ENCODE measurements at regions not wholly inside any gene's neighbourhood (a gene's known extent, or its start where the extent isn't known, plus 50 kb on each side); places are given as distances from the start of the nearest gene placed in this dataset.

- H3K36me3 ChIP-seq = no peaks in the 10 kb centered on the region
- intact Hi-C loops (cut with DNase I) = no loop called here
- H3K4me1 ChIP-seq = no peaks in the 10 kb centered on the region
- H3K4me3 ChIP-seq = no peak overlapping the region
- ATAC-seq (no peak), DNase-seq (no peak)
- no peak for TF ChIP-seq CTCF (IDR thresholded peaks at IDR 0.05)
- H3K27ac ChIP-seq = no peak overlapping the region
- peaks cover 0 to 4% of the 10 kb centered on the region in 2 donors for H3K9me3 ChIP-seq
- H3K27me3 ChIP-seq = no peaks in the 10 kb centered on the region
Measured at GRCh38 chr2:51859260-51859659, 827.3 kb upstream of the NRXN1 start.

GRCh38 chr2:51855683-51856082, 823.8 kb upstream of the NRXN1 start:
- peaks cover 0 to 9% of the 10 kb centered on the region in 2 donors for H3K9me3 ChIP-seq
- ATAC-seq = no peak
- intact Hi-C loops (cut with DNase I) = no loop called here
- no peak for DNase-seq
- no peak overlapping the region for H3K4me3 ChIP-seq
- no peaks in the 10 kb centered on the region for H3K27me3 ChIP-seq
- no peak for TF ChIP-seq CTCF (IDR thresholded peaks at IDR 0.05)
- H3K27ac ChIP-seq = no peak overlapping the region
- H3K4me1 ChIP-seq = no peaks in the 10 kb centered on the region
- no peaks in the 10 kb centered on the region for H3K36me3 ChIP-seq

GRCh38 chr2:51846796-51847195, 814.9 kb upstream of the NRXN1 start:
- H3K4me1 ChIP-seq = no peaks in the 10 kb centered on the region
- H3K36me3 ChIP-seq = no peaks in the 10 kb centered on the region
- peaks cover 0 to 12% of the 10 kb centered on the region in 2 donors for H3K9me3 ChIP-seq
- H3K27me3 ChIP-seq = no peaks in the 10 kb centered on the region
- no peak for TF ChIP-seq CTCF (IDR thresholded peaks at IDR 0.05)
- intact Hi-C loops (cut with DNase I) = no loop called here
- no peak for ATAC-seq
- no peak overlapping the region for H3K4me3 ChIP-seq
- DNase-seq = no peak
- H3K27ac ChIP-seq = no peak overlapping the region

DNA sequence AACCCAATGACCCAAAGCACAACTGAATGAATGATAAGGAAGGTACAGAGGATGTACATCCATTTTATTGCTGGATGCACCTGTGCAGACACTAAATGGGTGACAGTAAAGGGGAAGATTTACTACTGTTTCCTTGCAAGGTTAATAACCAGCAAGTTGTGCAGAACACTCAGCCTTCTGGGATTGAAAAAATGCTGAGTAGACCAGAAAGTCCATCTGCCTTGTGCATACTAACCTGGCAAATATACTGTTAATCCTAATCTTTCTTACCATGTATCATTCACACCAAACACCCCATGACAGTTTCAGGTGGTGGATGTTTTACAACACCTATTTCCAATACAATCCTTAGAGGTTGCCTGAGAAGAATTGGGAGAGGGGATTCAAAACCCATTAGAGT, 814.1 kb upstream of the NRXN1 start:
- intact Hi-C loops (cut with DNase I) = no loop called here
- Histone ChIP-seq H3K9me3 (peaks cover 0 to 12% of the 10 kb centered on the region in 2 donors), H3K4me3 (no peak overlapping the region), H3K4me1 (no peaks in the 10 kb centered on the region), H3K27ac (no peak overlapping the region), H3K27me3 (no peaks in the 10 kb centered on the region), H3K36me3 (no peaks in the 10 kb centered on the region)
- ATAC-seq = no peak
- no peak for DNase-seq
- TF ChIP-seq CTCF (IDR thresholded peaks at IDR 0.05) = no peak

DNA sequence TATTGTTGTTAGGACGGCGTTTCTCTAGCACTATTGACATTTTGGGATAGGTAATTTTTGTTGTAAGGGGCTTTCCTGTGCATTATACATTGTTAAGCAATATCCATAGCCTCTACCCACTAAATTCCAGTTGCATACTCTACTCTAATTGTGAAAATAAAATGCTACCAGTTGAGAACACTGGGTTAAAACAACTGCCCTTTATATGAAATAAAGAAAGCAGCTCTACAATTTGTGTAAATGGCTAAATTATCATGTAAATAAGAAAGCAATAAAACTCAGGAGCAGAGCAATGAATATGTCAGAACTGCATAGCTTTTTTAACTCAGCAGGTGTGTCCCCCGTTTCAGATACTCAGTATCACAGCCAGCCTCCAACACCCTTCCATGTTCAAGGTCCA, 812.7 kb upstream of the NRXN1 start:
- H3K4me1 ChIP-seq = no peaks in the 10 kb centered on the region
- DNase-seq = no peak
- H3K27ac ChIP-seq = no peak overlapping the region
- no peaks in the 10 kb centered on the region for H3K36me3 ChIP-seq
- TF ChIP-seq CTCF (IDR thresholded peaks at IDR 0.05) = no peak
- intact Hi-C loops (cut with DNase I) = no loop called here
- no peak overlapping the region for H3K4me3 ChIP-seq
- H3K27me3 ChIP-seq = no peaks in the 10 kb centered on the region
- H3K9me3 ChIP-seq = peaks cover 0 to 12% of the 10 kb centered on the region in 2 donors
- no peak for ATAC-seq
